Endothelial cell (in vitro differentiated cells): ENCODE measurements at regions not wholly inside any gene's neighbourhood (a gene's known extent, or its start where the extent isn't known, plus 50 kb on each side); places are given as distances from the start of the nearest gene placed in this dataset.
"Not testable (repeated sequence)": the region's sequence is repeated elsewhere in the genome, so short reads cannot be mapped to it uniquely, and the experiment has no call there.

ENCODE experiments used
- DNase-seq: peaks from one replicate; pipeline ENCODE4 v3.0.0; 2021; ENCODE audit warnings: low spot score
- H3K27ac Mint-ChIP-seq: one replicate; pipeline ENCODE4 v1.8.0; 2021; ENCODE audit warnings: mixed read lengths, inconsistent platforms; ENCODE audit not compliant: unreplicated experiment
- H3K27me3 Mint-ChIP-seq: one replicate; pipeline ENCODE4 v1.8.0; 2021; ENCODE audit warnings: mild to moderate bottlenecking, moderate library complexity, mixed read lengths, inconsistent platforms; ENCODE audit not compliant: unreplicated experiment
- H3K36me3 Mint-ChIP-seq: one replicate; pipeline ENCODE4 v1.8.0; 2021; ENCODE audit warnings: mild to moderate bottlenecking, low read depth, mixed read lengths, inconsistent platforms; ENCODE audit not compliant: unreplicated experiment
- H3K4me1 Mint-ChIP-seq: one replicate; pipeline ENCODE4 v1.8.0; 2021; ENCODE audit warnings: mild to moderate bottlenecking, mixed read lengths, inconsistent platforms; ENCODE audit not compliant: unreplicated experiment
- H3K4me3 Mint-ChIP-seq: one replicate; pipeline ENCODE4 v1.8.0; 2021; ENCODE audit warnings: mild to moderate bottlenecking, mixed read lengths, inconsistent platforms; ENCODE audit not compliant: unreplicated experiment
- H3K9me3 Mint-ChIP-seq: one replicate; pipeline ENCODE4 v1.8.0; 2021; ENCODE audit warnings: mixed read lengths, inconsistent platforms; ENCODE audit not compliant: unreplicated experiment
- CTCF ChIP-seq: fragments of 200-600 bp; sonication (generic); IDR thresholded peaks from one replicate; pipeline ENCODE4 v1.5.0; 2021; ENCODE audit warnings: antibody characterized with exemption; ENCODE audit not compliant: unreplicated experiment

DNA sequence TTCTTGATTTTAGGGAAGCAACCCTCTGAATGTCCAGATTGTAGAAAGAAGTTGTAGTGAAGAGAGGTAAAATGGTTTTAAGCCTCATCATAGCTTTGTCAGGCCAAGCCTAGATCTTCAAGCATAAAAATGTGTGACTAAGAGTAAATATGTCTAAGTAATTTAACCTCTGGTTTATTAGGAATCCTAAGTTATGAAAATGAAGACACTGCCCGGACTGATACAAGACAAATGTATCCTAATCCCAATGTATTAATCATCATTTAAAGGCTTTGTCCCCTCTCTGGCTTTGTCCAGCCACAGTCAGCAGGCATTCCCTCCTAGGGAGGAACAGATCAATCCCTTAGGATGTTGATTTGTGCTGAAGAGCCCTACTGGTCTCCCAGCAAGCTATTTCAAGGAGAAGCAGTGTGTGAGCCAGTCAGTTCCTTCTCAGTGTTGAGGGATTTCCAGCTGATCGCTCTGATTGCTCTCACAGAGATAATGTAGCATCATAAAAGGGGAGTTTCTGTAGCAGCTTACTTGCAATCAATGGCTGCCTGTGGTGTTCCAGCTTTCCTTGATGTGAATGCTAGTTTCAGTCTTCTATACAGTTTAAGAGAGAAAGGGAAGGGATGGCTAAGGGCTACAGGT is 796.1 kb downstream of the EPHA4 start:
- H3K36me3 Mint-ChIP-seq, result no peaks in the 10 kb centered on the region
- DNase-seq, result no peak
- no peaks in the 10 kb centered on the region for H3K27me3 Mint-ChIP-seq
- H3K4me3 Mint-ChIP-seq, result no peak overlapping the region
- H3K9me3 Mint-ChIP-seq, result no peaks in the 10 kb centered on the region
- no peak overlapping the region for H3K27ac Mint-ChIP-seq
- H3K4me1 Mint-ChIP-seq, result no peaks in the 10 kb centered on the region
- no peak for TF ChIP-seq CTCF

GRCh38 chr2:220779076-220779475 is 793.0 kb downstream of the EPHA4 start:
- H3K4me3 Mint-ChIP-seq, H3K27me3 Mint-ChIP-seq, DNase-seq, H3K27ac Mint-ChIP-seq, H3K4me1 Mint-ChIP-seq, H3K36me3 Mint-ChIP-seq, H3K9me3 Mint-ChIP-seq: not testable (repeated sequence)

GRCh38 chr2:220779511-220779910 is 792.6 kb downstream of the EPHA4 start:
- Mint-ChIP-seq H3K4me3 (no peak overlapping the region), H3K36me3 (no peaks in the 10 kb centered on the region), H3K27ac (no peak overlapping the region), H3K27me3 (no peaks in the 10 kb centered on the region), H3K9me3 (no peaks in the 10 kb centered on the region), H3K4me1 (no peaks in the 10 kb centered on the region)
- no peak for DNase-seq
- TF ChIP-seq CTCF, result no peak

DNA sequence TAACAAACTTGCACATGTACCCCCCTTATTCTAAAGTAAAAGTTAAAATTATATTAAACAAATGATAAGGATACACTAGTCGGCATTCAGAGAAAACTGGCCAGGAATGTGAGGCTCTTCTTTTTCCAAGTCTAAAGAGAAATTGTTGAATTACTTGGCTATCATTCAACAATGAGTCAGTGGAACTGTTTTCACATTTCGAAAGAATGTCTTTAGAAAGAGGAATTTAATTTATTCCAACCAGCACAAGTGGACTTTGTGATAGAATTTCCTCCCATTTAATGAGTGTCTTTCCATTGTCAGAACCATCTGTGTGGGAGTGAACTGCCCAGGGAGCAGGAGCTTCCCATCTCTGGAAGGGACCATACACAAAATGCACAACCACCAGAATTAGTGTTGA is 792.2 kb downstream of the EPHA4 start:
- no peaks in the 10 kb centered on the region for H3K27me3 Mint-ChIP-seq

DNA sequence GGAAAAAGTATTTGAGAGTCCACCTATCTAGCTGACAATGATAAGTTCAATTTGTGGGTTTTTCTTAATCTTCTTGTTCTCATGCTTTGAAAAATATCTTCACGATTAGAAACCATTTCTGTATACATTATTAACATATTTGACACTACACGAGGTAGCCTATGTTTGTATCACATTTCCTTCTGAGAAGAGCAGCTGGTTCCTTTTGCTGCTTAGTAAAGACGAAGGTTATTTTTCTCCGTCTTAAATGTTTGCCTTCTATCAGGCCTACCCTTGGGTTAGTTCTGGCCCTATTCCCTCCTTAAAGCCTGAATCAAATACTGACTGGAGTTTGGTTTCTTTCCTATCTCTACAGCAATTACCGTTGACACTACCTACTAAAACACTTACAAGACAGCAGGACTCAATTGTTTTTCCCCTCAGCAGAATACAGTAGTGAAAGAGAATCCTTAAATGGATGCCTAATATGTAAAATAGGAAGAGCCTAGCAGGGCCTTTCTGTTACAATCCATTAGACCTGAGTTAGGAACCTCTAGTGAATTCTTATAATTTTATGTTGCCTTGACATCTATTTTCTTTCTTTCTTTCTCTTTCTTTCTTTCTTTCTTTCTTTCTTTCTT is 790.4 kb downstream of the EPHA4 start:
- Mint-ChIP-seq H3K4me1 (no peaks in the 10 kb centered on the region), H3K9me3 (no peaks in the 10 kb centered on the region), H3K27me3 (no peaks in the 10 kb centered on the region), H3K4me3 (no peak overlapping the region), H3K36me3 (no peaks in the 10 kb centered on the region), H3K27ac (no peak overlapping the region)
- no peak for DNase-seq
- TF ChIP-seq CTCF, result no peak

More for the DNA sequence above, 792.2 kb downstream of the EPHA4 start:
- TF ChIP-seq CTCF, result no peak
- no peaks in the 10 kb centered on the region for H3K9me3 Mint-ChIP-seq
- no peak for DNase-seq
- H3K4me3 Mint-ChIP-seq, result no peak overlapping the region
- no peaks in the 10 kb centered on the region for H3K36me3 Mint-ChIP-seq
- no peaks in the 10 kb centered on the region for H3K4me1 Mint-ChIP-seq
- H3K27ac Mint-ChIP-seq, result no peak overlapping the region
